Glutamatergic neuron (in vitro differentiated cells): ENCODE measurements at regions not wholly inside any gene's neighbourhood (a gene's known extent, or its start where the extent isn't known, plus 50 kb on each side); places are given as distances from the start of the nearest gene placed in this dataset.

Source experiments
- DNase-seq: peaks from one replicate; pipeline ENCODE4 v3.0.0; 2022
- H3K27ac Mint-ChIP-seq: one replicate; pipeline ENCODE4 v1.8.0; 2020; ENCODE audit warnings: mild to moderate bottlenecking, mixed read lengths, inconsistent platforms; ENCODE audit not compliant: unreplicated experiment
- H3K27me3 Mint-ChIP-seq: one replicate; pipeline ENCODE4 v1.8.0; 2020; ENCODE audit warnings: mild to moderate bottlenecking, moderate library complexity, mixed read lengths, inconsistent platforms; ENCODE audit not compliant: unreplicated experiment
- H3K36me3 Mint-ChIP-seq: one replicate; pipeline ENCODE4 v1.8.0; 2020; ENCODE audit warnings: mild to moderate bottlenecking, mixed read lengths, inconsistent platforms; ENCODE audit not compliant: unreplicated experiment
- H3K4me1 Mint-ChIP-seq: one replicate; pipeline ENCODE4 v1.8.0; 2020; ENCODE audit warnings: mild to moderate bottlenecking, low read depth, mixed read lengths, inconsistent platforms; ENCODE audit not compliant: unreplicated experiment
- H3K4me3 Mint-ChIP-seq: one replicate; pipeline ENCODE4 v1.8.0; 2020; ENCODE audit warnings: mild to moderate bottlenecking, mixed read lengths, inconsistent platforms; ENCODE audit not compliant: unreplicated experiment
- H3K9me3 Mint-ChIP-seq: one replicate; pipeline ENCODE4 v1.8.0; 2020; ENCODE audit warnings: mild to moderate bottlenecking, moderate library complexity, mixed read lengths, inconsistent platforms; ENCODE audit not compliant: unreplicated experiment
- TF ChIP-seq, protein P1 (sequence below): fragments of 200-600 bp; sonication (generic); IDR thresholded peaks from one replicate; pipeline ENCODE4 v1.5.0; 2021; ENCODE audit not compliant: partially characterized antibody, unreplicated experiment

DNA sequence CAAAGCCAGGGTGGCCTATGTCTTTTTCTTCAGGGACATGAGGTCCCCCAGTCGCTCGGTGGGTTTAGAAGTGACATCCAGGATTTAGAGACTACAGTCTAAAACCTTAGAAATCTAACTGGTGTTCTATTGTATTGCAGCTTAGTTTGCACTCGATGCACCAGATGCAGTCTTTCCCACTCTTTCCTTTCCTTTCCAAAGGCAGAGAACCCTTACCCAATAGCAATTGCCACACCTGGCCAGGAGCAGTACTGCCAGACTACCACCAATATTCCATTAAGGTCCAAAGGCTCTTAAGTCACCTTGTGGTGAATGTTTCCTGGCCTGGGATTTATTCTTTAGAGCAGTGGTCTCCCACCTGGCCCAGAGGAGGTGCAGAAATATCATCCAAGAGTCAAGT lies 1068.8 kb downstream of the FAM133A start:
- no peaks in the 10 kb centered on the region for H3K9me3 Mint-ChIP-seq
- no peak overlapping the region for H3K4me3 Mint-ChIP-seq
- no peaks in the 10 kb centered on the region for H3K4me1 Mint-ChIP-seq
- H3K27me3 Mint-ChIP-seq: no peaks in the 10 kb centered on the region
- DNase-seq: no peak
- H3K27ac Mint-ChIP-seq: no peak overlapping the region
- no peaks in the 10 kb centered on the region for H3K36me3 Mint-ChIP-seq
- TF ChIP-seq, protein P1, sequence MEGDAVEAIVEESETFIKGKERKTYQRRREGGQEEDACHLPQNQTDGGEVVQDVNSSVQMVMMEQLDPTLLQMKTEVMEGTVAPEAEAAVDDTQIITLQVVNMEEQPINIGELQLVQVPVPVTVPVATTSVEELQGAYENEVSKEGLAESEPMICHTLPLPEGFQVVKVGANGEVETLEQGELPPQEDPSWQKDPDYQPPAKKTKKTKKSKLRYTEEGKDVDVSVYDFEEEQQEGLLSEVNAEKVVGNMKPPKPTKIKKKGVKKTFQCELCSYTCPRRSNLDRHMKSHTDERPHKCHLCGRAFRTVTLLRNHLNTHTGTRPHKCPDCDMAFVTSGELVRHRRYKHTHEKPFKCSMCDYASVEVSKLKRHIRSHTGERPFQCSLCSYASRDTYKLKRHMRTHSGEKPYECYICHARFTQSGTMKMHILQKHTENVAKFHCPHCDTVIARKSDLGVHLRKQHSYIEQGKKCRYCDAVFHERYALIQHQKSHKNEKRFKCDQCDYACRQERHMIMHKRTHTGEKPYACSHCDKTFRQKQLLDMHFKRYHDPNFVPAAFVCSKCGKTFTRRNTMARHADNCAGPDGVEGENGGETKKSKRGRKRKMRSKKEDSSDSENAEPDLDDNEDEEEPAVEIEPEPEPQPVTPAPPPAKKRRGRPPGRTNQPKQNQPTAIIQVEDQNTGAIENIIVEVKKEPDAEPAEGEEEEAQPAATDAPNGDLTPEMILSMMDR: no peak

DNA sequence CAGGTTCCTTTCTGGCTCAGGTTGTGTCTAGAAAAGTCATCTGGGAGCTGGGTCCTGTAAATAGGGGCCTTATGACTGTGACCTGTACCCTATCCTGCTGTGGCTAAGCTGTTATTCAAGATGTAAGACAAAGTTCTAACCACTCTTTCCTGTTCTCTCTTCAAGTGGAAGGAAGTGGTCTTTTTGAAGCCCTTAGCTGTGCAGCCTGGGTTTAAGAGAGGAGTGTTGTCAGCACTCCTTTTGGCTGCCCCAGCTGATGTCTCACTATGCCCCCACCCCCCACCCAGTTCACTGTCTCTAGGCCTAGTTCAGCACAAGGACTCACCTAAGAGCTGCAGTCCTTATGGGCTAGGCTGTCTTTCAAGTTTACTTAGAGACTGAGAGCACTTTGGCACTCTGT lies 1069.5 kb downstream of the FAM133A start:
- Mint-ChIP-seq H3K9me3 (no peaks in the 10 kb centered on the region), H3K36me3 (no peaks in the 10 kb centered on the region), H3K27ac (no peak overlapping the region), H3K4me1 (no peaks in the 10 kb centered on the region), H3K4me3 (no peak overlapping the region), H3K27me3 (no peaks in the 10 kb centered on the region)
- TF ChIP-seq, protein P1: no peak
- no peak for DNase-seq

GRCh38 chrX:94744786-94745185 lies 1070.8 kb downstream of the FAM133A start:
- no peak overlapping the region for H3K27ac Mint-ChIP-seq
- no peak overlapping the region for H3K4me3 Mint-ChIP-seq
- DNase-seq: no peak
- H3K4me1 Mint-ChIP-seq: no peaks in the 10 kb centered on the region
- H3K27me3 Mint-ChIP-seq: no peaks in the 10 kb centered on the region
- H3K9me3 Mint-ChIP-seq: no peaks in the 10 kb centered on the region
- TF ChIP-seq, protein P1: no peak
- no peaks in the 10 kb centered on the region for H3K36me3 Mint-ChIP-seq

GRCh38 chrX:94751611-94752010 lies 1077.6 kb downstream of the FAM133A start:
- DNase-seq: no peak
- no peaks in the 10 kb centered on the region for H3K27me3 Mint-ChIP-seq
- no peak overlapping the region for H3K4me3 Mint-ChIP-seq
- TF ChIP-seq, protein P1: no peak
- H3K4me1 Mint-ChIP-seq: no peaks in the 10 kb centered on the region
- no peak overlapping the region for H3K27ac Mint-ChIP-seq
- no peaks in the 10 kb centered on the region for H3K9me3 Mint-ChIP-seq
- no peaks in the 10 kb centered on the region for H3K36me3 Mint-ChIP-seq

GRCh38 chrX:94752434-94753169 lies 1078.6 kb downstream of the FAM133A start:
- Mint-ChIP-seq H3K36me3 (no peaks in the 10 kb centered on the region), H3K9me3 (no peaks in the 10 kb centered on the region), H3K4me3 (no peak overlapping the region), H3K27ac (no peak overlapping the region), H3K27me3 (no peaks in the 10 kb centered on the region), H3K4me1 (no peaks in the 10 kb centered on the region)
- DNase-seq: no peak
- TF ChIP-seq, protein P1: no peak
